ENCODE measurements at regions not wholly inside any gene's neighbourhood (a gene's known extent, or its start where the extent isn't known, plus 50 kb on each side); places are given as distances from the start of the nearest gene placed in this dataset.

- Histone ChIP-seq H3K4me1 (ENCODE audit: control insufficient read depth in 1 of 2, extremely low read depth in 1 of 2, insufficient read depth in 2 of 2, low read length in 2 of 2) (no peaks in the 10 kb centered on the region), H3K27me3 (replicated peaks in 1 of 2; ENCODE audit: control insufficient read depth in 2 of 2, extremely low read depth in 1 of 2, insufficient read depth in 2 of 2, low read length in 1 of 2) (no peaks in the 10 kb centered on the region), H3K4me3 (ENCODE audit: control insufficient read depth in 1 of 2, extremely low read depth in 1 of 2, low read length in 1 of 2) (no peak overlapping the region), H3K36me3 (ENCODE audit: control insufficient read depth in 2 of 2, extremely low read depth in 1 of 2, insufficient read depth in 1 of 2, low read length in 1 of 2) (no peaks in the 10 kb centered on the region), H3K9me3 (no peaks in the 10 kb centered on the region), H3K27ac (ENCODE audit: low read length) (no peak overlapping the region)
- H3K36me3 Mint-ChIP-seq, result peaks cover 19% of the 10 kb centered on the region
- H3K27me3 Mint-ChIP-seq, result no peaks in the 10 kb centered on the region
- H3K4me3 Mint-ChIP-seq, result no peak overlapping the region
- WGBS (ENCODE audit: insufficient coverage), result 86% methylated on average over 1 of the region's 2 CpGs
- DNase-seq (no peak), ATAC-seq (replicated peaks in 1 of 4) (no peak)
- ChIA-PET CTCF (interaction anchor here (0.5 to 0.8 kb wide), 2 partner anchors 24 to 63 kb away, joined by 3 to 4 read pairs; no protein-coding TSS in a partner anchor), POLR2A (no interaction called here)
- peaks cover 4 to 8% (median 4%) of the 10 kb centered on the region in 3 donors for H3K4me1 Mint-ChIP-seq
- H3K9me3 Mint-ChIP-seq, result no peaks in the 10 kb centered on the region
- H3K27ac Mint-ChIP-seq, result no peak overlapping the region
Observed at GRCh38 chr20:60071965-60072364, 113.7 kb downstream of the CDH26 start.

DNA sequence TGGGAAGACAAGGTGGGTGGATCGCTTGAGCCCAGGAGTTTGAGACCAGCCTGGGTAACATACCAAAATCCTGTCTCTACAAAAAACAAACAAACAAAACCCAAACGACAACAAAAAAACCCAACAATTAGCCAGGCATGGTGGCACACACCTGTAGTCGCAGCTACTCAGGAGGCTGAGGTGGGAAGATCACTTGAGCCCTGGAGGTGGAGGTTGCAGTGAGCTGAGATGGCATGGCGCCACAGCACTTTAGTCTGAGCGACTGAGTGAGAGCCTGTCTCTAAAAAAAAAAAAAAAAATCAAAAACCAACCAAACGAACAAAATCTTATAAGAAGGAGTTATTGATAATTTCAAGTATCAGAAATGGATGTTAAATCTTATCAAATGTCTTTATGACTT lies 114.9 kb downstream of the CDH26 start:
- ATAC-seq (replicated peaks in 1 of 4) (no peak), DNase-seq (no peak)
- H3K27me3 Mint-ChIP-seq, result no peaks in the 10 kb centered on the region
- H3K36me3 ChIP-seq (ENCODE audit: control insufficient read depth in 2 of 2, extremely low read depth in 1 of 2, insufficient read depth in 1 of 2, low read length in 1 of 2), result no peaks in the 10 kb centered on the region
- peaks cover 9% of the 10 kb centered on the region for H3K36me3 Mint-ChIP-seq
- no peaks in the 10 kb centered on the region for H3K9me3 Mint-ChIP-seq
- POLR2A ChIA-PET, result no interaction called here
- CTCF ChIA-PET, result no interaction called here
- H3K4me3 ChIP-seq (ENCODE audit: control insufficient read depth in 1 of 2, extremely low read depth in 1 of 2, low read length in 1 of 2), result no peak overlapping the region
- H3K27ac Mint-ChIP-seq, result no peak overlapping the region
- H3K4me3 Mint-ChIP-seq, result no peak overlapping the region
- WGBS (ENCODE audit: insufficient coverage), result no CpG with 5 or more reads among the region's 6 CpGs
- peaks cover 4 to 8% (median 4%) of the 10 kb centered on the region in 3 donors for H3K4me1 Mint-ChIP-seq
- no peak overlapping the region for H3K27ac ChIP-seq (ENCODE audit: low read length)
- H3K9me3 ChIP-seq, result no peaks in the 10 kb centered on the region
- H3K4me1 ChIP-seq (ENCODE audit: control insufficient read depth in 1 of 2, extremely low read depth in 1 of 2, insufficient read depth in 2 of 2, low read length in 2 of 2), result no peaks in the 10 kb centered on the region
- no peaks in the 10 kb centered on the region for H3K27me3 ChIP-seq (replicated peaks in 1 of 2; ENCODE audit: control insufficient read depth in 2 of 2, extremely low read depth in 1 of 2, insufficient read depth in 2 of 2, low read length in 1 of 2)

- Histone ChIP-seq H3K27ac (ENCODE audit: low read length) (no peak overlapping the region), H3K4me1 (ENCODE audit: control insufficient read depth in 1 of 2, extremely low read depth in 1 of 2, insufficient read depth in 2 of 2, low read length in 2 of 2) (no peaks in the 10 kb centered on the region), H3K36me3 (ENCODE audit: control insufficient read depth in 2 of 2, extremely low read depth in 1 of 2, insufficient read depth in 1 of 2, low read length in 1 of 2) (no peaks in the 10 kb centered on the region), H3K27me3 (replicated peaks in 1 of 2; ENCODE audit: control insufficient read depth in 2 of 2, extremely low read depth in 1 of 2, insufficient read depth in 2 of 2, low read length in 1 of 2) (no peaks in the 10 kb centered on the region), H3K9me3 (no peaks in the 10 kb centered on the region), H3K4me3 (ENCODE audit: control insufficient read depth in 1 of 2, extremely low read depth in 1 of 2, low read length in 1 of 2) (no peak overlapping the region)
- 100% methylated on average over 3 of the region's 5 CpGs for WGBS (ENCODE audit: insufficient coverage)
- DNase-seq, result no peak
- peaks cover 8% of the 10 kb centered on the region for H3K36me3 Mint-ChIP-seq
- H3K9me3 Mint-ChIP-seq, result no peaks in the 10 kb centered on the region
- ChIA-PET POLR2A (no interaction called here), CTCF (no interaction called here)
- H3K27ac Mint-ChIP-seq, result no peak overlapping the region
- H3K4me3 Mint-ChIP-seq, result no peak overlapping the region
- peaks cover 4 to 8% (median 4%) of the 10 kb centered on the region in 3 donors for H3K4me1 Mint-ChIP-seq
- ATAC-seq (replicated peaks in 1 of 4), result no peak
- H3K27me3 Mint-ChIP-seq, result no peaks in the 10 kb centered on the region
Observed at GRCh38 chr20:60073504-60073903, 115.3 kb downstream of the CDH26 start.

DNA sequence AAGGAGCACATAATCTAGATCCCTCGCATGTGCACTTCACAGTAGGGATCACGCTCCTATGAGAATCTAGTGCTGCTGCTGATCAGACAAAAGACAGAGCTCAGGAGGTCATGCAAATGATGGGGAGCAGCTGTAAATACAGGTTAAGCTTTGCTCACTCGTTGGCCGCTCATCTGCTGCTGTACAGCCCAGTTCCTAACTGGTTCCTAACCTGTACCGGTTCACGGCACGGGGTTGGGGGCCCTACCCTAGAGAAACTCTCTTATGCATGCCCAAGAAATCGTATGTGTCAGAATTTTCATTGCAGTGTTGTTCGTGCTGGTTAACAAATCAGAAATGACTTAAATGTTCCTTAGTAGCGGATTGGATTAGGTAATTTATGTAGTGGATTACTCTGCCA lies 116.1 kb downstream of the CDH26 start:
- Histone ChIP-seq H3K27ac (ENCODE audit: low read length) (no peak overlapping the region), H3K36me3 (ENCODE audit: control insufficient read depth in 2 of 2, extremely low read depth in 1 of 2, insufficient read depth in 1 of 2, low read length in 1 of 2) (no peaks in the 10 kb centered on the region), H3K9me3 (no peaks in the 10 kb centered on the region), H3K27me3 (replicated peaks in 1 of 2; ENCODE audit: control insufficient read depth in 2 of 2, extremely low read depth in 1 of 2, insufficient read depth in 2 of 2, low read length in 1 of 2) (peaks cover 0 to 4% of the 10 kb centered on the region in 2 experiments), H3K4me3 (ENCODE audit: control insufficient read depth in 1 of 2, extremely low read depth in 1 of 2, low read length in 1 of 2) (no peak overlapping the region), H3K4me1 (ENCODE audit: control insufficient read depth in 1 of 2, extremely low read depth in 1 of 2, insufficient read depth in 2 of 2, low read length in 2 of 2) (no peaks in the 10 kb centered on the region)
- Mint-ChIP-seq H3K4me3 (no peak overlapping the region), H3K4me1 (peaks cover 4 to 8% (median 4%) of the 10 kb centered on the region in 3 donors), H3K9me3 (no peaks in the 10 kb centered on the region), H3K36me3 (peaks cover 8% of the 10 kb centered on the region), H3K27me3 (no peaks in the 10 kb centered on the region), H3K27ac (no peak overlapping the region)
- POLR2A ChIA-PET, result interaction anchor here in 1 of 2 donors (0.6 kb wide), 1 partner anchor 59 kb away, joined by 3 read pairs; no protein-coding TSS in a partner anchor
- WGBS (ENCODE audit: insufficient coverage), result 88% methylated on average over 8 of the region's 10 CpGs
- DNase-seq (no peak), ATAC-seq (replicated peaks in 1 of 4) (no peak)
- CTCF ChIA-PET, result no interaction called here

- no peaks in the 10 kb centered on the region for H3K9me3 ChIP-seq
- CTCF ChIA-PET, result no interaction called here
- no peaks in the 10 kb centered on the region for H3K36me3 ChIP-seq (ENCODE audit: control insufficient read depth in 2 of 2, extremely low read depth in 1 of 2, insufficient read depth in 1 of 2, low read length in 1 of 2)
- no peak overlapping the region for H3K4me3 Mint-ChIP-seq
- H3K36me3 Mint-ChIP-seq, result no peaks in the 10 kb centered on the region
- DNase-seq, result no peak
- H3K4me3 ChIP-seq (ENCODE audit: control insufficient read depth in 1 of 2, extremely low read depth in 1 of 2, low read length in 1 of 2), result no peak overlapping the region
- H3K4me1 Mint-ChIP-seq, result peaks cover 4 to 8% (median 4%) of the 10 kb centered on the region in 3 donors
- H3K27me3 Mint-ChIP-seq, result peaks cover 0 to 8% of the 10 kb centered on the region in 2 donors
- no peak overlapping the region for H3K27ac Mint-ChIP-seq
- WGBS (ENCODE audit: insufficient coverage), result 94% methylated on average over 13 of the region's 15 CpGs
- no peaks in the 10 kb centered on the region for H3K4me1 ChIP-seq (ENCODE audit: control insufficient read depth in 1 of 2, extremely low read depth in 1 of 2, insufficient read depth in 2 of 2, low read length in 2 of 2)
- no peak overlapping the region for H3K27ac ChIP-seq (ENCODE audit: low read length)
- H3K9me3 Mint-ChIP-seq, result peaks cover 0 to 3% (median 0%) of the 10 kb centered on the region in 3 donors
- peaks cover 0 to 4% of the 10 kb centered on the region in 2 experiments for H3K27me3 ChIP-seq (replicated peaks in 1 of 2; ENCODE audit: control insufficient read depth in 2 of 2, extremely low read depth in 1 of 2, insufficient read depth in 2 of 2, low read length in 1 of 2)
- POLR2A ChIA-PET, result no interaction called here
- no peak for ATAC-seq (replicated peaks in 1 of 4)
Observed at GRCh38 chr20:60078351-60079250, 120.4 kb downstream of the CDH26 start.

GRCh38 chr20:60080401-60080800 lies 122.2 kb downstream of the CDH26 start:
- ChIA-PET CTCF (no interaction called here), POLR2A (no interaction called here)
- no peak overlapping the region for H3K4me3 Mint-ChIP-seq
- peaks cover 0 to 8% of the 10 kb centered on the region in 2 donors for H3K27me3 Mint-ChIP-seq
- peaks cover 0 to 3% (median 0%) of the 10 kb centered on the region in 3 donors for H3K9me3 Mint-ChIP-seq
- Histone ChIP-seq H3K4me1 (ENCODE audit: control insufficient read depth in 1 of 2, extremely low read depth in 1 of 2, insufficient read depth in 2 of 2, low read length in 2 of 2) (no peaks in the 10 kb centered on the region), H3K9me3 (no peaks in the 10 kb centered on the region), H3K4me3 (ENCODE audit: control insufficient read depth in 1 of 2, extremely low read depth in 1 of 2, low read length in 1 of 2) (no peak overlapping the region), H3K27ac (ENCODE audit: low read length) (no peak overlapping the region), H3K27me3 (replicated peaks in 1 of 2; ENCODE audit: control insufficient read depth in 2 of 2, extremely low read depth in 1 of 2, insufficient read depth in 2 of 2, low read length in 1 of 2) (peaks cover 0 to 4% of the 10 kb centered on the region in 2 experiments), H3K36me3 (ENCODE audit: control insufficient read depth in 2 of 2, extremely low read depth in 1 of 2, insufficient read depth in 1 of 2, low read length in 1 of 2) (no peaks in the 10 kb centered on the region)
- no peaks in the 10 kb centered on the region for H3K36me3 Mint-ChIP-seq
- ATAC-seq (replicated peaks in 1 of 4) (no peak), DNase-seq (no peak)
- peaks cover 0 to 3% (median 0%) of the 10 kb centered on the region in 3 donors for H3K4me1 Mint-ChIP-seq
- H3K27ac Mint-ChIP-seq, result no peak overlapping the region
- WGBS (ENCODE audit: insufficient coverage), result 73% methylated on average over 4 of the region's 7 CpGs

Measured in T-cell (primary cell).